ENCODE measurements at regions not wholly inside any gene's neighbourhood (a gene's known extent, or its start where the extent isn't known, plus 50 kb on each side); places are given as distances from the start of the nearest gene placed in this dataset.

DNA sequence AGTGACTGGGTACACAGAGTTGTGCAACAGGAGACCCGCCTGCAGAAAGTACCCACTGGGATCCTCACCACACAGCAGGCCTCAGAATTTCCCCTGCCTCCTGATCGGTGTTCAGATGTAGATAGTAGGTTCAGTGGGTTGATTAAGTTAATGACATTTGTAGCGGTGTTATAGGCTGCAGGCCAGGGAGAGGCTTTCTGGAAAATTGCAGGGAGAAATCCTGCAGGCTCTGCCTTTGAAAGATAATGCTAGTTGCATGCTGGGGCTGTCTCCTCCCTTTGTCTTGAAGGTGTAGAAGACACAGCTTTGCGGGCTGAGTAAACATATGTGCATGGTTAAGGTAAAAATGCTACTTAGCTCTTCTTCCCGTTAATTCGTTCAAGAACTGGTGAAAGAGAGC is 406.3 kb upstream of the RBFOX1 start:
- DNase-seq: no peak
- no peaks in the 10 kb centered on the region for H3K9me3 ChIP-seq (replicated peaks; ENCODE audit: control insufficient read depth, low read depth, low read length)
- no peak overlapping the region for H3K4me3 ChIP-seq (ENCODE audit: low read length)
- H3K27ac ChIP-seq (ENCODE audit: low read length): no peak overlapping the region
- 24% methylated on average over 4 of the region's 6 CpGs for WGBS (ENCODE audit: insufficient coverage)
- no peaks in the 10 kb centered on the region for H3K36me3 ChIP-seq (ENCODE audit: control insufficient read depth, insufficient read depth, low read length)
- no peaks in the 10 kb centered on the region for H3K27me3 ChIP-seq (ENCODE audit: control insufficient read depth, insufficient read depth, low read length)
- H3K4me1 ChIP-seq (ENCODE audit: control insufficient read depth, insufficient read depth, low read length): no peaks in the 10 kb centered on the region

DNA sequence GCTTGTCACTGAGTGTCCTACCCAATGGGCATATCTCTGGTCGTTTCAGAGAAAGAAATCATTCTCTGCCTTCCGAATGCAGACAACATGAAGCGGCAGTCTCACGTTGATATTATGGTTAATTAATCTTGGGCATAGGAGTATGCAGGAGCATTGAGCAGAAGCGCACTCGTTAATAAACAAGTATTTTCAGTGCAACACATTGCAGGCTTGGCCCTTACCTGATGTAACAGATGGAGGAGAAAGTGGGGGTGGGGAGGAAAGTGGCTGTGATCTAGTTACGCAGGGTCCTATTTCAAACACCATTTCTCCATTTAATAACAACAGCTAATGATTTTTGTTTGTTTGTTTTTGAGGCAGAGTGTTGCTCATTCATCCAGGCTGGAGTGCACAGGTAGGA is 414.0 kb upstream of the RBFOX1 start:
- H3K27me3 ChIP-seq (ENCODE audit: control insufficient read depth, insufficient read depth, low read length): no peaks in the 10 kb centered on the region
- no peaks in the 10 kb centered on the region for H3K4me1 ChIP-seq (ENCODE audit: control insufficient read depth, insufficient read depth, low read length)
- no peak overlapping the region for H3K4me3 ChIP-seq (ENCODE audit: low read length)
- no peak overlapping the region for H3K27ac ChIP-seq (ENCODE audit: low read length)
- H3K36me3 ChIP-seq (ENCODE audit: control insufficient read depth, insufficient read depth, low read length): no peaks in the 10 kb centered on the region
- no peaks in the 10 kb centered on the region for H3K9me3 ChIP-seq (replicated peaks; ENCODE audit: control insufficient read depth, low read depth, low read length)
- no peak for DNase-seq
- WGBS (ENCODE audit: insufficient coverage): 100% methylated on average over 2 of the region's 7 CpGs

DNA sequence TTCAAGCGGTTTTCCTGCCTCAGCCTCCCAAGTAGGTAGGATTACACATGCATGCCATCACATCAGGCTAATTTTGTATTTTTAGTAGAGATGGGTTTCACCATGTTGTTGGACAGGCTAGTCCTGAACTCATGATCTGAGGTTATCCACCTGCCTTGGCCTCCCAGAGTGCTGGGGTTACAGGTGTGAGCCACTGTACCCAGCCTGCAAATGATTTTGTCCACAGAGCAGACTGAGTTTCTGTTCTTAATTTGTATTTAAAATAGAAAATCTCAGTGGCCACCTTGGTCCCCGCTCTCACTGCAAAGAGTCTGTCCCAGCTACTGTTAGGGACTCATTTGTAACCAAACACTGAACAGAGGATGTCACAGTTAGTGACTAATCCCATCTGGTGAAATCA is 415.7 kb upstream of the RBFOX1 start:
- DNase-seq: no peak
- Histone ChIP-seq H3K36me3 (ENCODE audit: control insufficient read depth, insufficient read depth, low read length) (no peaks in the 10 kb centered on the region), H3K27me3 (ENCODE audit: control insufficient read depth, insufficient read depth, low read length) (no peaks in the 10 kb centered on the region), H3K9me3 (replicated peaks; ENCODE audit: control insufficient read depth, low read depth, low read length) (no peaks in the 10 kb centered on the region), H3K27ac (ENCODE audit: low read length) (no peak overlapping the region), H3K4me3 (ENCODE audit: low read length) (no peak overlapping the region), H3K4me1 (ENCODE audit: control insufficient read depth, insufficient read depth, low read length) (no peaks in the 10 kb centered on the region)
- WGBS (ENCODE audit: insufficient coverage): no CpG with 5 or more reads among the region's 2 CpGs

DNA sequence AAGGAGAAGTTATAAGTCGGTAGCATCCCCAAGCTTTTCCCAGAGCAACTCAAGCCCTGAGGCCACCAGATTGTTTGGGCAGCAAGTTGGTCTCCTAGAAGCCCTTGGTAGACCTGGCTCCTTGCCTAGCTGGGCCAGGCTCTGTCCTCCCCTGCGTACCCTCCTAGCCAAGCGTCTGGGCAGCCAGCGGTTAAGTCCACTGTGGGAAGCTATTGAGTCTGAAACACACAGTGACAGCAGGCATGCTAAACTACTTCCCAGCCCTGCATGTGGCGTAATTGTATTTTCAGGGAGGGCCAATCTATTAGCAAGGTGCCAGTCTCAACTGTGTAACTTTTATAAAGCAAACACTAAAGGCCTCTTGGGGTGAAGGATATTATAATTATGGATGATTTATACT is 419.1 kb upstream of the RBFOX1 start:
- H3K4me3 ChIP-seq (ENCODE audit: low read length): no peak overlapping the region
- WGBS (ENCODE audit: insufficient coverage): no CpG with 5 or more reads among the region's 5 CpGs

DNA sequence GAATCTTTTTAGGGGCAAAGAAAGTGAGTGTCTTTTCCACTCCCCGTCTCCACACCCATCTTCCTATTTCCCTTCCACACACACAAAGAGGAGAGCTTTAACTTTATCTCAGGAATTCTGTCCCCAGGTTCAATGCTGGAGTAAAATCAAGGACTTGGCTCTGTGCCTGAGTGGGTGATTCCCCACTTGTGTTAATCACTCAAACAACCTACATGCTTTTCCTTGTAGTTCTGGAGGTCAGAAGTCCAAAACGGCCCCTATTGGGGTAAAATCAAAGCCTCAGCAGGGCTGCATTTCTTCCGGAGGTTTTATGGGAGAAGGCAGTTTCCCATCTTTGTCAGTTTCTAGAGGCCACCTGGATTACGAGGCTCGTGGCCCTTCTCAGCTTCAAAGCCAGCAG is 422.3 kb upstream of the RBFOX1 start:
- DNase-seq: no peak
- Histone ChIP-seq H3K27ac (ENCODE audit: low read length) (no peak overlapping the region), H3K9me3 (replicated peaks; ENCODE audit: control insufficient read depth, low read depth, low read length) (no peaks in the 10 kb centered on the region), H3K4me3 (ENCODE audit: low read length) (no peak overlapping the region), H3K36me3 (ENCODE audit: control insufficient read depth, insufficient read depth, low read length) (no peaks in the 10 kb centered on the region), H3K27me3 (ENCODE audit: control insufficient read depth, insufficient read depth, low read length) (no peaks in the 10 kb centered on the region), H3K4me1 (ENCODE audit: control insufficient read depth, insufficient read depth, low read length) (no peaks in the 10 kb centered on the region)
- WGBS (ENCODE audit: insufficient coverage): no CpG with 5 or more reads among the region's 5 CpGs

More for the DNA sequence above, 419.1 kb upstream of the RBFOX1 start:
- DNase-seq: no peak
- Histone ChIP-seq H3K27me3 (ENCODE audit: control insufficient read depth, insufficient read depth, low read length) (no peaks in the 10 kb centered on the region), H3K27ac (ENCODE audit: low read length) (no peak overlapping the region), H3K36me3 (ENCODE audit: control insufficient read depth, insufficient read depth, low read length) (no peaks in the 10 kb centered on the region), H3K4me1 (ENCODE audit: control insufficient read depth, insufficient read depth, low read length) (no peaks in the 10 kb centered on the region), H3K9me3 (replicated peaks; ENCODE audit: control insufficient read depth, low read depth, low read length) (no peaks in the 10 kb centered on the region)

DNA sequence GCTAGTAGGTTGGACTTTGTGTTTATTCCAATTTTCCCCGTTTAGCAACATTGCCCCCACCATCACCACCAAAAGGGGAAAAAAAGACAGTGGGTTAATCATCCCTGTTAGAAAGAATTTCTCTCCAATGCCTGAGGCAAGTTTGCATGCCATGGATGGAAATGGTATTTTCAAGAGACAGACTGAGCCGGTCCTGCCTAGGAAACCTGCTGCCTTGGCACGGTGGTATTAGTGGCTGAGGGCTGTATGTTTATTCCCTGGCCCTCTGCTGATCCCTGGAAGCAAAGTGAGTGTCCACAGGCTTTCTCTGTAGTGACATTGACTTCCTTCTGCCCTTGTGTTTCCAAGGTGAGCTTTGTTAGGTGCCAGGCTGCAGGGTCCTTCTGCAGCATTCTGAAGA is 427.0 kb upstream of the RBFOX1 start:
- WGBS (ENCODE audit: insufficient coverage): 81% methylated on average over 2 of the region's 3 CpGs
- Histone ChIP-seq H3K27me3 (ENCODE audit: control insufficient read depth, insufficient read depth, low read length) (no peaks in the 10 kb centered on the region), H3K4me1 (ENCODE audit: control insufficient read depth, insufficient read depth, low read length) (no peaks in the 10 kb centered on the region), H3K4me3 (ENCODE audit: low read length) (no peak overlapping the region), H3K27ac (ENCODE audit: low read length) (no peak overlapping the region), H3K36me3 (ENCODE audit: control insufficient read depth, insufficient read depth, low read length) (no peaks in the 10 kb centered on the region), H3K9me3 (replicated peaks; ENCODE audit: control insufficient read depth, low read depth, low read length) (no peaks in the 10 kb centered on the region)
- DNase-seq: no peak

DNA sequence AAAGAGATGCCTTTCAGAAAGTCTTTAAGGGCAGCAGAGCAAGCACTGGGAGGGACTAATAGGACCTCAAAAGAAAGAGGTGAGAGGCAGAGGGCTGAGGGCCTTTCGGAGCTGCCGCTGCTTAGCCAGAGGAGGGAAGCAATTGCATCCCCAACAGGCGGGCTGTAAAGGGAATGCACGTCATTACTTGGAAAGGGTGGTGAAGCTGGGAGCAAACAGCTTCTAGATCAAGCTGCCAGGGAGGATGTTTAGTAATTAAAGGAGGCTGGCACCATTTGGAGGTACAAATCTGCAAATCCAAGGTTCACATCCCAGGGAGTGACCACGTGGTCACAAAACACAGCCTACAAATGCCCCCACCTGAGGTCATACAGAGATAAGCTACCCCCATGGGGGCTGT is 429.0 kb upstream of the RBFOX1 start:
- Histone ChIP-seq H3K4me3 (ENCODE audit: low read length) (no peak overlapping the region), H3K27me3 (ENCODE audit: control insufficient read depth, insufficient read depth, low read length) (no peaks in the 10 kb centered on the region), H3K27ac (ENCODE audit: low read length) (no peak overlapping the region), H3K9me3 (replicated peaks; ENCODE audit: control insufficient read depth, low read depth, low read length) (no peaks in the 10 kb centered on the region), H3K36me3 (ENCODE audit: control insufficient read depth, insufficient read depth, low read length) (no peaks in the 10 kb centered on the region), H3K4me1 (ENCODE audit: control insufficient read depth, insufficient read depth, low read length) (no peaks in the 10 kb centered on the region)
- 61% methylated on average over 4 of the region's 5 CpGs for WGBS (ENCODE audit: insufficient coverage)
- DNase-seq: no peak

DNA sequence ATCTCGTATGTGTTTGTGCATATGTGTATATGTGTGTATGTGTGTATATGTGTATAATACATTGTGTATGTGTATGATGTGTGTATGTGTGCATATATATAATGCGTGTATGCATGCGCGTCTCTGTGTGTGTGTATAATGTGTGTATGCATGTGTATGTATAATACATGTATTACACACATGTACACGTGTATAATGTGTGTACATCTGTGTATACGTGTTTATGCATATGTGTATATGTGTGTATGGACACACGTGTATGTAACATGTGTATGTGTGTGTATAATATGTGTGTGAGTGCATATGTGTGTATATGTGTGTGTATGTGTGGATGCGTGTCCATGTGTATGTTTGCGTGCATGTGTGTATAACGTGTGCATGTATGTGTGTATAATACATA is 433.7 kb upstream of the RBFOX1 start:
- no peaks in the 10 kb centered on the region for H3K36me3 ChIP-seq (ENCODE audit: control insufficient read depth, insufficient read depth, low read length)

DNA sequence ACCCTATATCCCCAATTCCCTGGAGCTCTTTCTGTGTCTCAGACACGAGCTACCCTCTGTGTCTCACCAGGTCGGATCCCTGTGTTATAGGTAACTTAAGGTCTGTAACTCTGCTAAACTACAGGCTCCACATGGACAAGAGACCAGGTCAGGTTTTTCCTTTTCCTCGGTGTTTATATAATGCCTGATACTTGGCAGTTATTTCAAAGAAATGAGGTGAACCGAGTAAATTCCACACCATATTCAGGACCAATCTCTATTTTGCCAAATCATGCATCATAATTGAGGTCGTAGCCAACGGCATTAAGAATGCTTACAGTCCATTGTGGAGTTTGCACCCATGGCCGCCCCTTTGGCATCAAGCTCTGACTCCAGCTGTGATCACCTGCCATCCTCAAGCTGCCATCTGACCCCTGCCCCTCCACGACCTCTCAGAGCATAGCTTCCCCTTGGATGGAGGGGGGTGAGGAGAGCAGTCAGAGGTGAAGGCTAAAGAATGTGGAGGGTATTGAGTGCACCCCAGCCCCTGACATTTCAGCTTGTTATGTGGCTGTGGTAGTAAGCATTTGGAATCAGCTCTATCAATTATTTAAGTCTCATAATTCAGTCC is 434.7 kb upstream of the RBFOX1 start:
- no peaks in the 10 kb centered on the region for H3K4me1 ChIP-seq (ENCODE audit: control insufficient read depth, insufficient read depth, low read length)
- no peaks in the 10 kb centered on the region for H3K9me3 ChIP-seq (replicated peaks; ENCODE audit: control insufficient read depth, low read depth, low read length)
- 62% methylated on average over 3 of the region's 8 CpGs for WGBS (ENCODE audit: insufficient coverage)
- H3K27ac ChIP-seq (ENCODE audit: low read length): no peak overlapping the region
- no peak for DNase-seq
- H3K27me3 ChIP-seq (ENCODE audit: control insufficient read depth, insufficient read depth, low read length): no peaks in the 10 kb centered on the region
- H3K36me3 ChIP-seq (ENCODE audit: control insufficient read depth, insufficient read depth, low read length): no peaks in the 10 kb centered on the region
- H3K4me3 ChIP-seq (ENCODE audit: low read length): no peak overlapping the region

More for the DNA sequence above, 433.7 kb upstream of the RBFOX1 start:
- Histone ChIP-seq H3K4me1 (ENCODE audit: control insufficient read depth, insufficient read depth, low read length) (no peaks in the 10 kb centered on the region), H3K9me3 (replicated peaks; ENCODE audit: control insufficient read depth, low read depth, low read length) (no peaks in the 10 kb centered on the region), H3K27ac (ENCODE audit: low read length) (no peak overlapping the region), H3K27me3 (ENCODE audit: control insufficient read depth, insufficient read depth, low read length) (no peaks in the 10 kb centered on the region), H3K4me3 (ENCODE audit: low read length) (no peak overlapping the region)
- DNase-seq: no peak
- WGBS (ENCODE audit: insufficient coverage): 85% methylated on average over 5 of the region's 10 CpGs

DNA sequence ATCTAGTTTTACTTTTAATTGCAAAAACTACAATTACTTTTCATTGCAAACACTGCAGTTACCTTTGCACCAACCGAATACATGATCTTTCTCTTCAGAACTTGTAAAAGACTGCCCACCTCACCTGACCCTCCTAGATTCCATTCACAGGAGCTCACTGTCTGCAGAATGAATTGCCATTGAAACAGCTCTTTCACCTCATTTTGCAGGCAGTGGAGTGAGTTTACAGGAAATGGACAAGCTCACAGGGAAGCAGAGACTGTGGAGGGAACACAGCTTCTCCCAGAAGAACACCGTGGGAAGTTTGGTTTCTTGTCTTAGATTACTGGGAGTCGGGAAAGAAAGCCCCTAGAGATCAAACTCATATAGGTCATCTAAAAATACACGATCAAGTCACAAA is 439.7 kb upstream of the RBFOX1 start:
- H3K4me3 ChIP-seq (ENCODE audit: low read length): no peak overlapping the region
- DNase-seq: peak; percentile 7
- no peaks in the 10 kb centered on the region for H3K4me1 ChIP-seq (ENCODE audit: control insufficient read depth, insufficient read depth, low read length)
- H3K27ac ChIP-seq (ENCODE audit: low read length): no peak overlapping the region
- H3K9me3 ChIP-seq (replicated peaks; ENCODE audit: control insufficient read depth, low read depth, low read length): no peaks in the 10 kb centered on the region
- no peaks in the 10 kb centered on the region for H3K36me3 ChIP-seq (ENCODE audit: control insufficient read depth, insufficient read depth, low read length)
- no peaks in the 10 kb centered on the region for H3K27me3 ChIP-seq (ENCODE audit: control insufficient read depth, insufficient read depth, low read length)
- 43% methylated on average over 1 of the region's 4 CpGs for WGBS (ENCODE audit: insufficient coverage)

DNA sequence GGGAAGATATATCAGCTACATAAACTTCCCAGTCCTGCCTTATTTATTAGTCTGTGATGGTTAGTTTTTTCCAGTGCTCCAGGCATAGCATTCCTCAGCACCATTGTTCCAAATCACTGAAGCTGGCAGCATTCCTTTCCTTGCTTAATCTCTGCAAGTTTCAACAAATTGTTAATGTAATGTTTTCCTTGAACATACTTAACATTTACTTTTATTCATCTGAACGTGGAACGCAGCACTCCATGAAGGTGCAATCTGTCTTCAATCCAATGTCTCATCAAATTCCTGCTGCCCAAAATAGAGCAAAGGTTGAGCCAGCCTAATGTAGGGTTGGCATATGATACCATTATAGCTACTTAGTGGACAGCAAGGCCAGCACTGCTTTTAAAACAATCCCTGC is 441.1 kb upstream of the RBFOX1 start:
- H3K27me3 ChIP-seq (ENCODE audit: control insufficient read depth, insufficient read depth, low read length): no peaks in the 10 kb centered on the region
- no peaks in the 10 kb centered on the region for H3K9me3 ChIP-seq (replicated peaks; ENCODE audit: control insufficient read depth, low read depth, low read length)
- no peak overlapping the region for H3K27ac ChIP-seq (ENCODE audit: low read length)
- no peak overlapping the region for H3K4me3 ChIP-seq (ENCODE audit: low read length)
- no peaks in the 10 kb centered on the region for H3K4me1 ChIP-seq (ENCODE audit: control insufficient read depth, insufficient read depth, low read length)
- DNase-seq: no peak
- H3K36me3 ChIP-seq (ENCODE audit: control insufficient read depth, insufficient read depth, low read length): no peaks in the 10 kb centered on the region
- no CpG with 5 or more reads among the region's 2 CpGs for WGBS (ENCODE audit: insufficient coverage)
